ENCODE measurements at regions not wholly inside any gene's neighbourhood (a gene's known extent, or its start where the extent isn't known, plus 50 kb on each side); places are given as distances from the start of the nearest gene placed in this dataset.

DNA sequence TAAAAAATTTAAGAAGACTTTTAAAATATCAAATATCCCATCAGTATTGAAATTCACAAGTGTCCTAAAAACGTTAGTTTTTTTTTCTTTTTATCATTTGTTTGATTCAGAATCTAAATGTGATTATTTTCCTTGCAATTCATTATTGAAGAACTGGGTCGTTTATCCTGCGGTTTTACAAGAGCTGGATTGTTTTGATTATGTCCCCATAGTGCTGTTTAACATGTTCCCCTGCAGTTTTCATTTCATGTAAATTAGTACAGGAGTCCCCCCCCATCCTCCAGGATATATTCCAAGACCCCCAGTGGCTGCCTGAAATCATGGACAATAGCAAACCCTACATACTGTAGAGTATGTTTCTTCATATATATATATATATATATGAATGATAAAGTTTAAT, 105.7 kb downstream of the KCTD15 start:
- DNase-seq (ENCODE audit: extremely low read depth, insufficient read length) = no peak
- TF ChIP-seq, protein P1, sequence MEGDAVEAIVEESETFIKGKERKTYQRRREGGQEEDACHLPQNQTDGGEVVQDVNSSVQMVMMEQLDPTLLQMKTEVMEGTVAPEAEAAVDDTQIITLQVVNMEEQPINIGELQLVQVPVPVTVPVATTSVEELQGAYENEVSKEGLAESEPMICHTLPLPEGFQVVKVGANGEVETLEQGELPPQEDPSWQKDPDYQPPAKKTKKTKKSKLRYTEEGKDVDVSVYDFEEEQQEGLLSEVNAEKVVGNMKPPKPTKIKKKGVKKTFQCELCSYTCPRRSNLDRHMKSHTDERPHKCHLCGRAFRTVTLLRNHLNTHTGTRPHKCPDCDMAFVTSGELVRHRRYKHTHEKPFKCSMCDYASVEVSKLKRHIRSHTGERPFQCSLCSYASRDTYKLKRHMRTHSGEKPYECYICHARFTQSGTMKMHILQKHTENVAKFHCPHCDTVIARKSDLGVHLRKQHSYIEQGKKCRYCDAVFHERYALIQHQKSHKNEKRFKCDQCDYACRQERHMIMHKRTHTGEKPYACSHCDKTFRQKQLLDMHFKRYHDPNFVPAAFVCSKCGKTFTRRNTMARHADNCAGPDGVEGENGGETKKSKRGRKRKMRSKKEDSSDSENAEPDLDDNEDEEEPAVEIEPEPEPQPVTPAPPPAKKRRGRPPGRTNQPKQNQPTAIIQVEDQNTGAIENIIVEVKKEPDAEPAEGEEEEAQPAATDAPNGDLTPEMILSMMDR (IDR thresholded peaks at IDR 0.05; ENCODE audit: insufficient read depth, low read length, poor library complexity, severe bottlenecking) = no peak
- H3K27me3 ChIP-seq (replicated peaks; ENCODE audit: control insufficient read depth, insufficient read depth, low read length) = peaks cover 1% of the 10 kb centered on the region; the same call in 1 of the 2 replicates
- no peaks in the 10 kb centered on the region for H3K36me3 ChIP-seq (ENCODE audit: control insufficient read depth, insufficient read depth, low read length)
- no peak overlapping the region for H3K4me3 ChIP-seq (replicated peaks; ENCODE audit: low read depth, low read length)

DNA sequence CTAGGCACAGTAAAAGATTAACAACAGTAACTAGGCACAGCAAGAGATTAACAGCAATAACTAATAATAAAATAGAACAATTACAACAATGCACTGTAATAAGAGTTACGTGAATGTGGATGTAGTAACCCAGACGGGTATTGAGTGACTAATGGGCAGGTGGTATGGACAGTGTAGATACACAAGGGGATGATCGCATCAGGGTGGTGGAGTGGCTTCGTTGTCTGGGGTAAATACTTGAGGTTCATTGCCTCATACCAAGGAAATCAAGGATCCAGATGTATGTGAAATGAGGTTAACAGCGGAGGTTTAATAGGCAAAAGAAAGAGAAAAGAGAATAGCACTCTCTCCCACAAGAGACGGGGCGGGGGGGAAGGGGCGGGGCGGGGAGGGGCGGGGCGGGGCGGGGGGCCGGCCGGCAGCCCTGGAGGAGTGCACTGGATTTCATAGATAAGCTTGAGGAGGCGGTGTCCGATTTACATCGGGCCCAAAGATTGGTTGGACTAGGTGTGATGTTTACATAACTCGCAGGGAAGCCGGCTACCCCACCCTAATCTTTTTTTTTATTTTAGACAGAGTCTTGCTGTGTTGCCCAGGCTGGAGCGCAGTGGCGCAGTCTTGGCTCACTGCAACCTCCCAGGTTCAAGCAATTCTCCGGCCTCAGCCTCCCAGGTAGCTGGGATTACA, 106.3 kb downstream of the KCTD15 start:
- no peaks in the 10 kb centered on the region for H3K36me3 ChIP-seq (ENCODE audit: control insufficient read depth, insufficient read depth, low read length)
- H3K4me3 ChIP-seq (replicated peaks; ENCODE audit: low read depth, low read length) = no peak overlapping the region
- TF ChIP-seq, protein P1 (IDR thresholded peaks at IDR 0.05; ENCODE audit: insufficient read depth, low read length, poor library complexity, severe bottlenecking) = no peak
- DNase-seq (ENCODE audit: extremely low read depth, insufficient read length) = no peak
- H3K27me3 ChIP-seq (replicated peaks; ENCODE audit: control insufficient read depth, insufficient read depth, low read length) = peaks cover 1% of the 10 kb centered on the region

DNA sequence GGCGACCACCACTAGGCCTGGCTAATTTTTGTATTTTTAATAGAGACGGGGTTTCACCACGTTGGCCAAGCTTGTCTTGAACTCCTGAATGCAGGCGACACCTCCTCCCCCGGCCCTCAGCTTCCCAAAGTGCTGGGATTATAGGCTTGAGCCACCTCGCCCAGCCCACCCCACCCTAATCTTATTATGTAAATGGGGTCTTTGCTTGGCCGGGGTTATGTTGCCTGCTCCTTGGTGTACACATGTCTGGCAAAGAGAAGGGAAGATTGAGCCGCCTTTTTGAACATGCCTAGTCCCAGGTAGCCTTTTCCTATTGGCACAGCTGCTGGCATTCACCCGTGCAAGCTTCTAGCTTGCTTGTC, 106.8 kb downstream of the KCTD15 start:
- TF ChIP-seq, protein P1 (IDR thresholded peaks at IDR 0.05; ENCODE audit: insufficient read depth, low read length, poor library complexity, severe bottlenecking) = no peak
- no peak overlapping the region for H3K4me3 ChIP-seq (replicated peaks; ENCODE audit: low read depth, low read length)
- no peak for DNase-seq (ENCODE audit: extremely low read depth, insufficient read length)

DNA sequence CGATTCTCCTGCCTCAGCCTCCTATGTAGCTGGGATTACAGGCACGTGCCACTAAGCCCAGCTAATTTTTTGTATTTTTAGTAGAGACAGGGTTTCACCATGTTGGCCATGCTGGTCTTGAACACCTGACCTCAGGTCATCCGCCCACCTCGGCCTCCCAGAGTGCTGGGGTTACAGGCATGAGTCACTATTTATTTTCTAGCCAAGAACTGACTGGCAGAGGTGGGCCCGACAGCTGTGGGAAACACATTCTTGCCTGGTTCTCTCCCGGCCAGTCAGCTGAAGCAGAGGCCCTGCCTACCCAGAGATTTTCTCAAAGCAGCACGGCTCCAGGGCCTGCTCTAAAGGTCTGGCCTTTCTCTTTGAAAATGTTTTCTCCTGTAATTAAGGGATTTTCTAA, 108.0 kb downstream of the KCTD15 start:
- Histone ChIP-seq H3K36me3 (ENCODE audit: control insufficient read depth, insufficient read depth, low read length) (no peaks in the 10 kb centered on the region), H3K4me3 (replicated peaks; ENCODE audit: low read depth, low read length) (no peak overlapping the region), H3K27me3 (replicated peaks; ENCODE audit: control insufficient read depth, insufficient read depth, low read length) (peaks cover 1% of the 10 kb centered on the region)
- no peak for DNase-seq (ENCODE audit: extremely low read depth, insufficient read length)
- TF ChIP-seq, protein P1 (IDR thresholded peaks at IDR 0.05; ENCODE audit: insufficient read depth, low read length, poor library complexity, severe bottlenecking) = no peak

More for the DNA sequence above, 106.8 kb downstream of the KCTD15 start:
- Histone ChIP-seq H3K27me3 (replicated peaks; ENCODE audit: control insufficient read depth, insufficient read depth, low read length) (peaks cover 1% of the 10 kb centered on the region), H3K36me3 (ENCODE audit: control insufficient read depth, insufficient read depth, low read length) (no peaks in the 10 kb centered on the region)

DNA sequence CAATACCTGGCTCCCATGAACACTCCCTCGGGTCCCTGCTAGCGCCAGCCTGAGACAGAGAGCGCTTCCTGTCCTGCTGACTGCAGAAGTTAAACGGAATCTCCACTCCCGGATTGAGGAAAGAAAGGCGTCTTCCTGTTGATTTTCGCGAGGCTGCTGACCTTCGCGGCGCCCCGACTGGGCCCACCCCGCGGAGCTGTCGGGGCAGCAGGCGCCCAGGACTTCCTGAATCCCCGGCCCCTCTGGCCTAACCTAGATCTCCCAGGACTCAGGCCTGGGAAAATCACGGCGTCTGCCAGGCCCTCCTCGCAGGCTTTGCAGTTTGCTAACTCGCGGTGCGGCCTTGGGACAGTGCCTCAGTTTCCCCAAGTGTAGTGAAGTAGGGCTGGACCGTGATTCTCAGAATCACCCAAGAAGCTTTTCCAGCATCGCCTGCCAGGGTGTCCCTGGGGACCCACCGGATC, 108.8 kb downstream of the KCTD15 start:
- no peak for DNase-seq (ENCODE audit: extremely low read depth, insufficient read length)
- TF ChIP-seq, protein P1 (IDR thresholded peaks at IDR 0.05; ENCODE audit: insufficient read depth, low read length, poor library complexity, severe bottlenecking) = no peak
- H3K4me3 ChIP-seq (replicated peaks; ENCODE audit: low read depth, low read length) = 0 out of 2 replicates have a peak overlapping the region, but pooled peaks have one; percentile 2
- peaks cover 1% of the 10 kb centered on the region for H3K27me3 ChIP-seq (replicated peaks; ENCODE audit: control insufficient read depth, insufficient read depth, low read length)
- H3K36me3 ChIP-seq (ENCODE audit: control insufficient read depth, insufficient read depth, low read length) = no peaks in the 10 kb centered on the region
